Lower lobe of right lung (tissue), 2 donors: ENCODE measurements at regions not wholly inside any gene's neighbourhood (a gene's known extent, or its start where the extent isn't known, plus 50 kb on each side); places are given as distances from the start of the nearest gene placed in this dataset.

Source experiments
- ATAC-seq, 2 donors: fragments of 200-7000 bp; cut with Tn5 transposase; one replicate each; pipeline ENCODE4 v1.9.1; 2020 to 2022; ENCODE audit warnings: mild to moderate bottlenecking in 2 of 2, moderate library complexity in 2 of 2
- DNase-seq: peaks from one replicate; pipeline ENCODE4 v3.0.0-alpha.2; 2020
- H3K27ac ChIP-seq: fragments of 200-600 bp; one replicate; pipeline ENCODE4 v1.8.0; 2022
- H3K27me3 ChIP-seq: fragments of 200-600 bp; one replicate; pipeline ENCODE4 v1.8.0; 2022; ENCODE audit warnings: low read depth
- H3K36me3 ChIP-seq: fragments of 200-600 bp; one replicate; pipeline ENCODE4 v1.8.0; 2022; ENCODE audit warnings: mild to moderate bottlenecking
- H3K4me1 ChIP-seq: fragments of 200-600 bp; one replicate; pipeline ENCODE4 v1.8.0; 2022
- H3K4me3 ChIP-seq: fragments of 200-600 bp; one replicate; pipeline ENCODE4 v1.8.0; 2022; ENCODE audit warnings: mild to moderate bottlenecking
- H3K9me3 ChIP-seq: fragments of 200-600 bp; one replicate; pipeline ENCODE4 v1.8.0; 2022
- CTCF ChIP-seq: fragments of 200-600 bp; IDR thresholded peaks from one replicate; pipeline ENCODE4 v1.8.0; 2022; ENCODE audit warnings: antibody characterized with exemption, mild to moderate bottlenecking
- intact Hi-C: fragments of 100-400 bp; cut with DNase I; formaldehyde crosslinking; loops from one replicate; pipeline ENCODE4 v1.11.0; 2022
- donor health status: DM: no; HTN: yes; CAD: no; lungs with severe emphysema.

GRCh38 chr19:28429356-28429755 is 783.6 kb downstream of the UQCRFS1 start:
- no peak overlapping the region for H3K4me3 ChIP-seq
- no peaks in the 10 kb centered on the region for H3K4me1 ChIP-seq
- no peaks in the 10 kb centered on the region for H3K9me3 ChIP-seq
- H3K36me3 ChIP-seq, result no peaks in the 10 kb centered on the region
- no peak overlapping the region for H3K27ac ChIP-seq
- TF ChIP-seq CTCF, result no peak
- DNase-seq (no peak), ATAC-seq (no peak)
- intact Hi-C loops, result no loop called here
- H3K27me3 ChIP-seq, result no peaks in the 10 kb centered on the region

- Histone ChIP-seq H3K4me1 (no peaks in the 10 kb centered on the region), H3K4me3 (no peak overlapping the region), H3K9me3 (no peaks in the 10 kb centered on the region), H3K27ac (no peak overlapping the region), H3K36me3 (no peaks in the 10 kb centered on the region), H3K27me3 (no peaks in the 10 kb centered on the region)
- TF ChIP-seq CTCF, result no peak
- ATAC-seq, result no peak
- no peak for DNase-seq
- intact Hi-C loops, result no loop called here
Measured at GRCh38 chr19:28428663-28429348, 784.1 kb downstream of the UQCRFS1 start.

- H3K4me3 ChIP-seq, result no peak overlapping the region
- peak in 1 of 2 donors; percentile 14 for ATAC-seq
- no peaks in the 10 kb centered on the region for H3K9me3 ChIP-seq
Measured at GRCh38 chr19:28427376-28428083, 785.4 kb downstream of the UQCRFS1 start.

GRCh38 chr19:28426730-28427225 is 786.2 kb downstream of the UQCRFS1 start:
- H3K36me3 ChIP-seq, result no peaks in the 10 kb centered on the region
- no peak overlapping the region for H3K4me3 ChIP-seq
- H3K27ac ChIP-seq, result no peak overlapping the region
- no peak for DNase-seq
- TF ChIP-seq CTCF, result no peak
- intact Hi-C loops, result no loop called here
- no peak for ATAC-seq
- no peaks in the 10 kb centered on the region for H3K4me1 ChIP-seq
- H3K27me3 ChIP-seq, result no peaks in the 10 kb centered on the region
- no peaks in the 10 kb centered on the region for H3K9me3 ChIP-seq

More at GRCh38 chr19:28427376-28428083, 785.4 kb downstream of the UQCRFS1 start:
- no peaks in the 10 kb centered on the region for H3K4me1 ChIP-seq
- DNase-seq, result no peak
- intact Hi-C loops, result no loop called here
- H3K27ac ChIP-seq, result no peak overlapping the region
- no peaks in the 10 kb centered on the region for H3K36me3 ChIP-seq
- no peak for TF ChIP-seq CTCF
- H3K27me3 ChIP-seq, result no peaks in the 10 kb centered on the region

GRCh38 chr19:28426110-28426729 is 786.7 kb downstream of the UQCRFS1 start:
- H3K4me3 ChIP-seq, result no peak overlapping the region
- no peak for TF ChIP-seq CTCF
- no peak overlapping the region for H3K27ac ChIP-seq
- H3K27me3 ChIP-seq, result no peaks in the 10 kb centered on the region
- H3K9me3 ChIP-seq, result no peaks in the 10 kb centered on the region
- no peaks in the 10 kb centered on the region for H3K4me1 ChIP-seq
- ATAC-seq (no peak), DNase-seq (no peak)
- no peaks in the 10 kb centered on the region for H3K36me3 ChIP-seq
- intact Hi-C loops, result no loop called here
